OCI-M1 (cell line): ENCODE measurements at regions not wholly inside any gene's neighbourhood (a gene's known extent, or its start where the extent isn't known, plus 50 kb on each side); places are given as distances from the start of the nearest gene placed in this dataset.

Experiments
- DNase-seq: peaks from one replicate; lab custom pipeline; 2025; lab: John Stamatoyannopoulos, UW

DNA sequence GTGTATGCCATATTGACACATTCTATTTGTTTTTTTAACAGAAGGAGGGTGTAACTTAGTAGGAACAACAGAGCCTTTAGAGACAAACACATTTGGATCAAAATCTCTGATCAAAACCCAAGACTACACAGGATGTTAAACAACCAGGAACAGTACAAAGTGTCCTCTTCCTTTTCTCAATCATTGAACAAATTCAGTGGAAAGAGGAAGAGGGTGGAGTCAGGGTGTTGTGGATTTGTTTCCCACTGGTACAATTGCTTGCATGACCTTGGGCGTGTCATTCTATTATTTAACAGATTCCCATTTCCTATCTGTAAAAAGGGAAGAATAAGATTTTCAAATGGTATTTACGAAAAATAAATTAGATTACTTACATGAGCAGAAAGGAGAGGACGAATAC is 1162.8 kb upstream of the PRKX start:
- DNase-seq = no peak

DNA sequence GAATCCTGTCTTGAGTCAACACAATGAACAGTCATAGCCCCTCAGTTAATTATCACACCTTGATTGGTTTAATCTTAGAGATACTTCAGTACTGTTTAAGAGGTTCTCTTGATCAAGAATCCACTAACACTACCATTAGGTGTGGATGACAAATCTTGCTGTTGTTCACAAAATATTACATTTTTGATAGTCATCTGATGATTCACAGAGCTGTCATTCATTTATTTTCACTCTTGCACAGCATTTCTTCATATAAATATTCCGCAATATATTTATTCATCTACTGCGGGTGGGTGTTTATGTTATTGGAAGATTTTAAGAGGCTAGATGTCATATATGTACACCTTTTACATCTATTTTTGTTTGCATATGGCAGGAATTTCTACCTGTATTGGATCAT is 1138.1 kb upstream of the PRKX start:
- no peak for DNase-seq

DNA sequence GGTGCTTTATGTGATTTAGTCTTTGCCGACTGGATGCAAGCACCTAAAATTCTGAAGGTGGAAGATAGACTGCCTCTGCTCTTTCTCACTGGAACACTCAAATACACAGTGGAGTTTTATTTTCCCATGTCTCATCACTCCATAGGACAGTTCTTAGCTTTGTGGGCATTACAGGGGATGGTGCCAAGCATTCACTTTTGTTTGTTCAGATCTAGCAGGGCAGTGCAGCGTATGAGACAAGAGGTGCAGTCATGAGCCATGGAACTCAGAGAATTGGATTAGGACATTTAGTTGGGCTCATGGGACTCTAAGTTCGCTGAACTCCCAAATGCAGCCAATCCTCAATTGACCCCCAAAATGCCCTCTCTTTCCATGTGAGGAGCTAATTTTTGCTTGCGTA is 1136.9 kb upstream of the PRKX start:
- no peak for DNase-seq

DNA sequence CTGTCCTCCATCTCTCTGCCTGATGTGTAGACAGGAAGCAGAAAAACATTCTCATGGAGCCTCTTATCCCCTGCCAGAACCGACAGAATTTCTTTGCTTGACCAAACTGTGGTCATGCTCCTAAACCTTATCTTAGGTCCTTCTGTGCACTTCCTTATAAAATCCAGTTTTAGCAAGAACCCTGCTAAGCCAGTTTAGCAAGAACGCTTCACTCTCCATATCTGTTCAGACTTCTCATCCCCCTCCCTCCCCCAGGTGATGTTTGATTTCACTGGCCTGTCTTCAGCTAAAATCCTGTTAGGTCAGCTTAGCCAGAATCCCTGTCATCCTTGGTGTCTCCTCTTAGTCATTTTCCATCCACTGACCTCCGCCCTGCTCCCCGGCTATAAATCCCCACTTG is 1130.9 kb upstream of the PRKX start:
- DNase-seq = peak; percentile 85

DNA sequence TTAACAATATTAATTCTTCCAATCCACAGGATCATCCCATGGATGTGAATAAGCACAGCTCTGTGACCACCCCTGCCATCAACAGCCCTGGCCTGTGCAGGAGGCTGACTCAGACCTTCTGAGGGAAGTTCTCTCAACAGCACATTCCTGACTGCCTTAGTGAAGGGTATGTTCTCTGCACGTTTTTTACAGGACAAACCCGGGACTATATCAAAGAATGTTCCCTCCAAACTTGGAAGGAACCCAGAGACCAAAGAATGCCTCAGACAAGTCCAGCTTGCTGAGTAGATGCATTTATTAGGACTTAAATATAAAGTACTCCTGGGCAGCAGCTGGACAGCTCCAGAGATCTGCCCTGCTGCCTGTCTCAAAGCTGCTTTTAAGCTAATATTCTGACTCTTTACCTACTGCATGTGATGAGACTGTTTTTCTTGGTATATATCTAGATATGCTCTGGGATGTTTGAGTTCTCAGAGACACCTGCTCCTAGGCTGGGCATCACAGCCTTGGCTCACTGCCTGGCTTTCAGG is 1127.8 kb upstream of the PRKX start:
- no peak for DNase-seq

DNA sequence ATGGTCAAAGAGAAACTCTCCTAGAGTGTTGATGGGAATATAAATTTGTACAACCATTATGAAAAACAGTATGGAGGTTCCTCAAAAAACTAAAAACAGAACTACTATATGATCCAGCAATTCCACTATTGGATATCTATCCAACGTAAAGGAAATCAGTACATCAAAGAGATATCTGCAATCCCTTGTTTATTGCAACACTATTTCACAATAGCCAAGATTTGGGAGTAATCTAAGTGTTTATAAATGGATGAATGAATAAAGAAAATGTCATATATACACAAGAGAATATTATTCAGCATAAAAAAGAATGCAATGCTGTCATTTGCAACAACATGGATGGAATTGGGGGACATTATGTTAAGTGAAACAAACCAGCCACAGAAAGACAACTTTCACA is 1118.1 kb upstream of the PRKX start:
- DNase-seq = no peak

DNA sequence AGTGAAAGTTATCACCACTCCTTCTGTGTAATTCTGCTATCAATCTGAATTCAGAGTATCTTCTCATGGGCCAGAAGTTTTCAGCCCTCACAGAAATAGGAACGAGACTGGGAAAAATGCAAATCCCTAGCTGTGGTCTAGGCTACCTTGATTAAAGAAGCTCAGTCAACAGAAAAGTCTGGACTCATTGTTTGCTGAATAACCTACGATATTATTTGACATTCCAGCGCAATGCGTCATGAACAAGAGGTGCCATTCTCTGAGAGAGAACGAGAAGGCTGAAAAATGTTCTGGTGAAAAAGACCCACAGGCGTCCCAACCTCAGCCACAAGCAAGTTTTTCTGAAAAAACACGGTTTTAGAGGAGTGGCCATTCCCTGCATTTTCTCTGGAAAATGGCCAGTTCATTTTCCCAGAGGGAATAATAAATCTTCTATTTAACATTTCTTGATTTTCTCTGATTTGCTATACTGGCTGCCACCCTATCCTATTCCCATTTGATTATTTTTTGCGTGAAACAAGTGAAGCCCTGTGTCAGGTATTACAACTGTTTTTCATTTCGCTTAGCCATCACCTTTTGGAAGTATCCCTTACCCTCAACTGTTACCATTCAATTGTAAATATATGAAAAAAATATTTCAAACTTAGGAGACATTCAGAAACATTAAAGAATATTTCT is 1117.6 kb upstream of the PRKX start:
- no peak for DNase-seq

DNA sequence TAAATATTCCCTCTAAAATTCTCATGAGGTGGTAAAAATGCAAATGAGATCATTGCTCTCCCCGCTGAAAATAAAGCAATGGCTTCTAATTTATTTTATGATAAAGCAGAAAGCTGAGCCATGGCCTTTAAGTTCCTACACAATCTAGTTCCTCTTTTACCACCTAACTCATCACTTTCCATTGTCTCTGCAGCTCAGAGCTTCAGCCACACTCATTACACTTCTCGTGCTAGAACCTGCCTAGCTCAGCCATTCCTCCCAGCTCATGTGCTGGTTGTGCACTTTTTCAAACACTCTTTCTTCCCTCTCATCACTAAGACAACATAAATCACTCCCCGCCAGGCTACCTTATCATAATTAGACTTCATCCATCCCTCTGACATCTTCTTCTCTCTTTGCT is 1112.1 kb upstream of the PRKX start:
- peak; percentile 40 for DNase-seq

DNA sequence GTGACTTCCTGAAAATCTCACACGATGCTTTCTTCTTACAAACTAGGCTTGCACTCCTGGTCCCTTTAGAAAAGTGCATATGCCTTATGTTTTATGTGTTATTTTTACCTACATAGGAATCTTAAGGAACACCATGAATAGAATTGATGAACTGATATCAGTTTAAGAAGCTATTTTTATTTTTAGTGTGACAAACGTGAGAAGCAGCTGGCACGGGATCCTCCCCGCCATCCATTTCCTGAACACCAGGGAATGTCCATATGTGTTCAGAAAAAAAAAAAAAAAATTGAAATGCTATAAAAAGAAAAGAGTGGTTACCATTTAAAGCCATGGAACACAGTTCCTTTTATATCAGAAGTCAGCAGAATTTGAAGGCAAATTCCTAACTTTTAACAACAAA is 1096.1 kb upstream of the PRKX start:
- no peak for DNase-seq

DNA sequence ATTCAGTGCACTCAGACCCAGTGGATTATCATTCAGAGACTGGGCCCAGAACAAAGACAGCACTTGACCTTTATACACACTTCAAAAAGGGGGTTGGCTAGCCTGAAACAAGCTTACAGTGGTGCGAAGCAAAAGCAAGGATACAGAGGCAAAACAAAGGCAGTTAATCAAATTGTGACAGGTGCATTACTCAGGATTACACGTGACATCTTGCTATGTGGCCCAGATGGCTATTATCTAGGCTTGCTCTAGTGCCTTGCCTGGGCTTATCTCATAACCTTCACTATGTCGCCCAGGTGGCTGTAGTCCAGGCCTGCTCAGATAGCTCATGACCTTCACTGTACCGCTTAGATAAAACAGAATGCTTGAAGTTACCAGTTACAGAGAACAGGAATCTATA is 1092.1 kb upstream of the PRKX start:
- DNase-seq = peak; percentile 87

DNA sequence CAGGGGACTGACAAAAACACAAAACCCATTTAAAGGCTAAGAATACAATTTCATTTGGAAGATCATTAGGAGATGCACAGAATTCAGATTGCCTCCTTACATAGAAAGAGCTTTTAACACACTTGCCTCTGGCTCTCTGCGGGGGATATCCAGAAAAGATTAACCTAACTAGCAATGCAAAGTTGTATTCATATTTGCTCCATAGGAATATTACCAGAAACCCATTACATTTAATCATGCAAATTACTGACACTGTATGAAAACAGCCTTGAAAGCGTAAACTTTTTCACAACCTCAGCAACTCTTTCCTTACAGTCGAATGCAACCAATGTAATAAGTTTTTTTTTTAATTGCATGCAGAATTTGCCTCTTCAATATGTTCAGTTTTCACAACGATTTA is 1087.3 kb upstream of the PRKX start:
- no peak for DNase-seq

DNA sequence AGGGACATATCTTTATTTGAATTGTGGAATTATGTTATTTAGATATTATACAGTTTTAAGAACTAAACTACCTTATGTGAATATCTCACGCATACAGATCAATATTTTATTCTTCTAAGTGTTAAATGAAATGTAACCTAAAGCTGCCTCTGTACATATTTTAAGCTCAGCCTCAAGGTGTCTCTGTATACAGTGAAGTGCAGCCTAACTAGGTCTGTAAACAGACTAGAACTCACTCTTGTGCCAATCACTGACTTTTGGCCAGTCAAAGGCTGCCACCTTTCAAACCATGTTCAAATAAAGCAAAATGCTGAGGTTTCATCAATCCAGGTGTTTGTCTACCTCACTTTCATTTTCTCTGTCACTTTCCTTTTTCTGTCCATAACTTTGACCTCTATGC is 1074.5 kb upstream of the PRKX start:
- DNase-seq = peak; percentile 5

DNA sequence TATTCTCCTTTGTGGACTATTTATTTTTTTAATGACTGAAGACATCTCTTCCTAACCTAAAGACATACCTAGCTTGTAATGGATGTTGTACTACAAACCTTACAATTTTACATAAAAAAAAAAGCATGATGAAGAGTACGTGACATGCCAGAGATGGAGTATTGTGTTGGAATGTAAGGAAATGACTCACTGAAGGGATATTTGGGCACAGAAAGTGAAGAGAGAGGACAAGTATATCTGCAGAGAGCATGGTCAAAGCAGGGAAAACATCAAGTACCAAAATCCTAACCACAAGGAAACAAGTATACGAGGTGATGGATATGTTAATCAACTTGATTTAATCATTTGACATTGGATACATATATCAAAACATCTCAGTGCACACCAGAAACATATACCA is 1051.4 kb upstream of the PRKX start:
- no peak for DNase-seq

DNA sequence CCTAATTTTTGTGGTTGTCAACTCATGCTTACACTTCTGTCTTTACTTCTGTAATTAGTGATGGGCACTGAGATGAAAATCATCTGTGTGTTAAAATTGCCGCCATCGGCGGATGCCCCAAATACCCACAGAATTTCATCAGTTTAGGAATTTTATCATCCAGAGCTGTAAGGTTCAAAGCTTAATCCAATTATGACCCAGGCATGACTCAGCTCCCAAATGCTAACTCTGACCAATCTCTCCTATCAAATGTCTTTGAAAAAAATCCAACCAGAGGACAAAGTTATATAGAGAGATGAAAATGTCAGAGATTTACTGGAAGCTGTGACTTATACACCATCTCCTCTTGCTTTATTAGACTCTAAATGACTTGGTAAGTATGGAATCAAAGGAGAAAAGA is 1048.7 kb upstream of the PRKX start:
- DNase-seq = no peak

DNA sequence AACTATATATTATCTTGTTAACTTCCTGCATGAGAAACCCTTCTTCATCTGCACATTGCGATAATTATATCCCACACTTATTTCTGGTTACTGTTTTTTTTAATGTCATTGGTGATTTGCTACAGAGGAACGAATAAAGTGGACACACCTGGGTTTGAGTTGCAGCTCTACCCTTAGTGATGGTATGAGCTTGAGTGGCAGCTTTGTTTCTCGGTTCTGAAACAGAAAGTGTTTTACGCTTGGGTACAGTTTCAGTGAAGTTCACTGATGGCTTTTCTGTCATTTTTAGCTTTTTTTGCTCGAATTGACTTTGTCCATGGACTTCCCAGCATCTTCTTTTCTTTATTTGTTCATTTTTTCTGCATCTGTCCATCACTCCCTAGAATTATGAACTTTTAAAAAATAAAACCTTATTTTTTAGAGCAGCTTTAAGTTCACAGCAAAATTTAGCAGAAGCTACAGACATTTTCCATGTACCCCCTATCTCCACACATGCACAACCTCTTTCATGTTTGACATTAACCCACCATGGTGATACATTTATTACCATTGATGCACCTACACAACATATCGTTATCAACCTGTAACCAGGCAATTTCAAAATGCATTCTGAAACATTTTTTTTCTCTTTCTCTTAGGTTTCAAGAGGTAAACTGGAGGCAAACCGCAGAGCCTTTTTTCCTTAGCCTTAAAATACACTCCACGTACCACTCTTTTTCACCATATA is 1041.6 kb upstream of the PRKX start:
- DNase-seq = no peak

DNA sequence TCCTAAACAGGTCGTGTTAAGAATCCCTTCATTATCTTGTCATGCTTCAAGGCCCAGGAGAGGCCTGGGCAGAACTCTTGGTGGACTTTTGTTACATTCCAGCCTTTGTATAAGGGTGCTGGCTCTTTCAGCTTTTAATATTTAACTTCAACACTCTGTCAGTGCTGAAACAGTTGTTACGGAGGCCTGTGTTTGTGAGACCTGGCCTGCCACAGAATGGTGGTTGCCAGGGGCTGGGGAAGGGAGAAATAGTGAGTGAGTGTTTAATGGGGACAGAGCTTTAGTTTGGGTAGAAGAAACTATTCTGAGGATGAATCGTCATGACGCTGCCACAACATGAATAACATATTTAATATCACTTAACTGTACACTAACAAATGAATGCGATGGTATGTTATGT is 1027.6 kb upstream of the PRKX start:
- DNase-seq = no peak

DNA sequence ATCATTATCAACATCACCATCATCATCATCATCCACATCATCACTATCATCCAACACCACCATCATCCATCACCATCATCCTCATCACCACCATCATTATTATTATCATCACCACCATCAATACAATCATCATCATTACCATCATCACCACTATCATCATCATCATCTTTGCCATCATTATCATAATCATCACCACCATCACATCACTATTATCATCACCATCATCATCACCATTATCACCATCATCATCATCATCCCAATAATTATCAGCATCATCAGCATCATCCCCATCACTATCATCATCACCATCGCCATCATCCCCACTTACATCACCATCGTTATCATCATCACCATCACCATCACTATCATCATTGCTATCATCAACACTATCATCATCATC is 1021.9 kb upstream of the PRKX start:
- no peak for DNase-seq

DNA sequence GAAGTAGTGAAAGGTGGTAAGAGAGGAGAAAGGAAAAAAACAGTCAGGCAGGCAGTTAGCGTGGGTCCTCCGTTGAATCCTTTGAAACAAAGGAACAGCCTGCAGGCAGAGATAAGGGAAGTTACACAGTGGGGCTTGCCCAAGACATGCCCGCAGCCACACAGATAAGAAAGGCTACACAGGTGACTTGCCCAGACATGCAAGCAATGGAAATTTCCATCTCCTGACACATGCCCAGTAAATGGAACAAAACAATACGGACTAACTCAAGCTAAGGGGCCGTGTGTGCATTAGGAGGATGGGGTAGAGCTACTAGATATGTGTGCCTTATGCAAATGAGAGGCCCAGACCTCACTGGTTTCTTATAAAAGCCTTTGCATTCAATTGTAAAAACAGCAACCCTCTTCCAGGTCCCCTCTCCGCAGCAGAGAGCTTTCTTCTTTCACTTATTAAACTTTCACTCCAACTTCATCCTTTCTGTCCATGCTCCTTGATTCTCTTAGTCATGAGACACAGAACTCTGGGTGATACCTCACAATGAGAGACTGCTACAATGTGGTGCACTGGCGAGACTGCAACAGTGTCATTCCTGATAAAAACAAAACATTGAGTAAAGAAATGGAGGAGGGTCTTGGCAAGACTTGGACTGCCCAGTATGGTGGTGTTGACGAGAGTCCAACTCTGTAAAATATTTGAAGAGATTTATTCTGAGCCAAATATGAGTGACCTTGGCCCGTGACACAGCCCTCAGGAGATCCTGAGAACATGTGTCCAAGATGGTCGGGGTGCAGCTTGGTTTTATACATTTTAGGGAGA is 997.4 kb upstream of the PRKX start:
- DNase-seq = peak; percentile 90

DNA sequence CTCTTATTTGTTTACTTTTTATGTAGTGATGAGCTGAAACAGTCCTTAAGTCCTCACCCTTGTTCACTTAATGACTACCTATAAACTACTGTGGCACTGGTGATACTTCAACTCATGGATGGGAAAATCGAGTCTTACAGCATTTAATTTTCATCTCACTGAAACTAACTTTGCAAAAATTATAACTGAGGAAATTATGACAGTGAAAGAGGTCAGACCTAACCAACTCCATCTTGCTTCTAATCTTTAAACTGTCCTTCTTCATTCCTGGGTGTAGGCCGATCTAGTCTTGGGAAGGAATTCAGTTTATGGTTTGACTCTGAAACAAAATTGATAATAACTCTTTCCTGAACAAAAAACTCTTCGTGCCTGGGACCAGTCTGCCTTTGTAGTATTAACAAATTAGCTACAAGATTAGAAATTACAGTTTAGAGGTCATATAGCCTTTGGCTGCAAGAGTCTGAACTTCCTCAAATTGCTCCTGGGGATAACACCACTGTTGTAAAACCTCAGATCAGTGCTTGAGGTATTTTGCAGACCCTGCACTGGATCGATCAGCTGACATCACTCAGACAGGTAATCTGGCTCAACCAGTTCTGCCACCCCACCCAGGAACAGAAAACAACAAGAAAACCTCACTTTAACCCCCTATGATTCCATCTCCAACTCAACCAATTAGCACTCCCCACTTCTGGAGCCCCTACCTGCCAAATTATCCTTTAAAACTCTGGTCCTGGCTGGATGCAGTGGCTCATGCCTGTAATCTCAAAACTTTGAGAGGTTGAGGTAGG is 995.7 kb upstream of the PRKX start:
- DNase-seq = peak; percentile 48

DNA sequence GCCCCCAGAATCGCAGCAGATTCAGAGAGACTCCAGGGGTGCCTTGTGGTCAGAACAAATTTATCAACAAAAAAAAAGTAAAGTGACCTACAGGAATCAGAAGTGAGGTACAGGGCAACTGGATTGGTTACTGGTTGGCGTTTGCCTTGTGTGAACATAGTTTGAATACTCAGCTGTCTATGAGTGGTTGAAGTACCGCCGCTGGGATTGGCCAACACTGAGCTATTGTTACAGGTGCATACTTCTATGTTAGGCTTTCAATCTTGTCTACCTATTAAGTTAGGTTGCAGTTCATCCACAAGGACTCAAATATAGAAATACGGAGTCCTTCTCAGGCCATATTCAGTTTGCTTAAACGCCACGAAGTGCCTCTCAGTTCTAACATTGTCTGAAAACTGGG is 993.5 kb upstream of the PRKX start:
- no peak for DNase-seq

DNA sequence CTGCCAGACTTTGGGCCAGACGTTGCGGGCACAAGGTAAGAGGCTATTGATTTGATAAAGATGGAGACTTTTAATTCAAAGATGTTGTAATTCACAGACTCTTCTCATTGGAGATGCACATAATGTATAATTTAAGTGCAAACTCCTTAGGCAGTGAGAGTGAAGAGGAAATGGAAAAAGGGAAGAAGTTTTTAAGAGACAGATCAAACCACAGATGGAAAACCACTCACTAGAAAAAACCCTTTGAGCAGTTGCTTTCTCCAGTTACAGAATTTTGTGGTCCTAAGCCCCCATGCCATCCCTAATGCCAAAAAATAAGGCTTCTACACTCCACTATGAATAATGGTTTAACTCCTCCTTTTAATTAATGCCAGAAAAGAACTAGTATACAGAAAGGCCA is 977.1 kb upstream of the PRKX start:
- peak; percentile 38 for DNase-seq

DNA sequence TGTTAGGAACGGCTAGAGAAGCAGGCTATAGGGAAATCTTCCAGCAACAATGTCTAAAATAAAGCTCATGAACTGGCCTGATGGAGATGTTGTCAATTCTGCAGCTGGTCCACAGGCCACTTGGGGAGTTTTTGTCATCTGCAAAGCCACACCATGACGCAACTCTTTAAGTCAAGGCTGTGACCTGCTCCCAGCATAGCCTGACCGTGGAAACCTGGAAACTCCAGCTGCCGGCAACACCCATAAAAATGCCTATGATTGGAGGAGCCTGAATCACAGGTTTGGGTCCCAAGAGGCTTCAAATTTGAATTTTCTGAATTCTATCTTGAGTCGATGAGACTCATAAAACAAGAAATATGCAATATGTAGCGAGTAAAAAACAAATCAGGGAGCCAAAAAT is 969.2 kb upstream of the PRKX start:
- no peak for DNase-seq
